ENCODE measurements at regions not wholly inside any gene's neighbourhood (a gene's known extent, or its start where the extent isn't known, plus 50 kb on each side); places are given as distances from the start of the nearest gene placed in this dataset.

DNA sequence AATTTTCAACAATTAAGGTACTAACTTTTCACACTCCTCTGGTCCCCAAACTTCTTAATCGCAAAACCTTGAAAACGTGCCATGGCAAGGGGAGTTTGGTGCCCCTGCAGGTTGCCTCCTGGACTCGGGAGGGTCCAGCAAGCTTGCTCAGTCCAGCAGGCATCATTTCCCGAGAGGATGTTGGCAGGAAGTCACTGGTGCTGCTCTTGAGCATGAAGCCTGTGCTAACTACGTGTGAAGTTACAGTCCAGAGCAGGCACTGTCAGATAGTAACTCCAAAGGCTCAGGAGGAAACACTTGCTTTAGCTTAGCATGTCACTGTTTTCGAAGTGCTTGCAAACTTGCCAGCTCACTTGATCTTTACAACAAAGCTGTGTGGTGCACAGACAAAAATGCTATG is 215.4 kb downstream of the MYCN start:
- no peak for DNase-seq (ENCODE audit: low read depth in 2 of 2)

DNA sequence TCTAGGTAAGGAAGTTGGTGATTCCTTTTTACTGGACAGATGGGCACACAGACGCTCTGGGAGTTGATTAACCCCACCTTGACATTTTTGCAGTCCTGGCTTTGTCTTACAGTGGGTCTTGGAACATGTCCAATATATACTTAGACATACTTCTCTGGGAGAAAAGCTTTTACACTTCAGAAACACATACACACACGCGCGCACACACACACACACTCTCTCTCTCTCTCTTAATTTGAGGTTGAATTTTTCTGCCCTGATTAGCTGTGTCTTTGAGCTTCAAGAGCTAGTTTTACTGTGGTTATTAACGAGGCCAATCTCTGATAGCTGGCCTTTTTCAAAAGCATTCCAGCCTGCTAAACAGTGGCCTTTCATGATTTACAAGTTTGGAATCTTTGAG is 215.0 kb downstream of the MYCN start:
- no peak for DNase-seq (ENCODE audit: low read depth in 2 of 2)

DNA sequence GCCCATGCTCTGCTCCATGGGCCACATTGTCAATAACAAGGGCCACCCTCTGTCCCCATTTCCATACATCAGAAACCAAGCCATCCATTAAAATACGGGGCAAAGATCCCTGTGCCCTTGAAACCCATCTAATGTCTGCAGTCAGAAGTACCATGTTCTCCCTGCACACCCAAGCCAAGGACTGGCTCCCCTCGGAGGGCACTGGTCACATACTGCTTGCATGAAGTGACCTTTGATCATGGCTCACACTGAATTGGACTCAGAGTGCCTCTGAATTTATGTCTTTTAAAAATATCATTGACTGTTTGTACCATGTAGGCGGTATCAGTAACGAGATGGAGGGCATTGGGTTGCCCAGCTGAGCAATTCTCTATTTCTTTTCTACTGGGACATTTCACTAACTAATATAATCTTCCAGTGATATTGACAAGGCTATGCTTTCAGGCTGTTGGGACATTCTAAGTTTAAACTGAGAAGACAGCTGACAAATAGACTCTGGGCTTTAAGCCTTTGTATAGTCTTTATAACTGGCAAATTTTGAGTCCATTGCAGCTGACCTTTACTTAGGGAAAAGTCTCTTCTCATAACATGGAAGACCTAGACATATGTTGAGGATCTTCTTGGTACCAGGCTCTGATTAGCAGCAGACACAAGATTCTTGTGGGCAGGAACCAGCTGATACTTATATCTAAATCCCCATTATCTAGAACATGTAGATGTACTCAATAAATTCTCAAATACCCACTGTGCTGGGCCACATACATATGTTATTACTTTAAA is 214.3 kb downstream of the MYCN start:
- DNase-seq (ENCODE audit: low read depth in 2 of 2), result no peak

DNA sequence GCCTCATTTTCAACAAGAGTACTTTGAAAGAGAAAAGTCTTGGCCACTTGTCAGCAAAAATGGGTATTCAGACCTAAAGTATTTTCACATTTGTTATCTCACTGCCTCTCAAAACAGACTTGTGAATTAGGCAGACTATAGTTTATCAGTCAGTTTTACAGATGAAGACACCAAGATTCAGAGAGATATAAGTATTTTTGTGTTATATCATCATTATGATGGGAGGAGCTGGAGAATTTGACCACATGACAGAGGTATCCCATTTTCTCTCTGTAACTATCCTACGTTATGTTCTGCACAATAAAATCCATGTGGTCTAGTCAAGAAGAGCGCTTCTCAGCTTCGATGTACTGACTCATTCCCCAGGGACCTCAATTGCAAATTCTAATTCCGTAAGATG is 213.7 kb downstream of the MYCN start:
- no peak for DNase-seq (ENCODE audit: low read depth in 2 of 2)

DNA sequence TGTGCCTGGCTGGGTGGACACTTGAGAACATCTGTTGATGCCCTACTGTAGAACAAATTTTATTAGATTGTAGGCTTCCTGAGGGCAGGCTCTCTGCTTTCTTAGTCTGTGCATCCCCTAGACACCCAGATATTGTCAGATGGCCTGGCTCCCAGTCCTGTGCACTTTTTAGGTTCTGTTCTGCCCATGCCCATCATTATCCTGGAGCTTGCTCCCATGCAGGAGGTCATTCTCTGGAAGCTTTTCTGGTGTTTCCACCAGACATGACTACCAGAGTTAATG is 213.3 kb downstream of the MYCN start:
- no peak for DNase-seq (ENCODE audit: low read depth in 2 of 2)

DNA sequence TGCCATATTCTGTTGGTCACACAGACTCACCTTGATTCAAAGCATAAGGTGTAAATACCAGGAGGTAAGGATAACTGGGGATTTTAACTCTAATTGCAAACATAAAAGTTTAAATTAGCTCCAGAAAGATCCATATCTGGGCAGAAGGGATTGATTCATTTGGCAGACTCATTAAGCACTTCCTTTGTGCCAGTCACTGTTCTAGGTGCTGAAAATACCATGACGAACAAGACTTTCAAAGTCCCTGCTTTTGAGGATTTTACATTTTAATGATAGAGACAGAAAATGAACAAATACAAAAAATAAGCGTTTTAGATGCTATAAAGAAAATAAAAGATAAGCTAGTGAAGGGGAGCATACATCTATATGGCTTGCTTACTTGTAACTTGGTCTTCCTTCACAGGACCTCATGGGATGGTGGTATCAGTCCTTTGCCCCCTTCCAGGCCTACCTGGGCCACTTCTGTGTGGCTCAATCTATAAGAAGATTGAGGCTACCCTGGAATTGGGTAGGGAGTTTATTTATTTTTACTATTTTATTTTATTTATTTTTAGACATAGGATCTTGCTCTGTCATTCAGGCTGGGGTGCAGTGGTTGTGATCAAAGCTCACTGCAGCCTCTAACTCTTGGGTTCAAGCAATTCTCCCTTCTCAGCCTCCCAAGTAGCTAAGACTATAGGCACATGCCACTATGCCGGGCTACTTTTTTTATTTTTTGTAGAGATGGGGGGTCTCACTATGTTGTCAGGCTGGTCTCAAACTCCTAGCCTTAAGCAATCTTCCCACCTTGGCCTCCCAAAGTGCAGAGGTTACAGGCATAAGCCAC is 212.8 kb downstream of the MYCN start:
- DNase-seq (ENCODE audit: low read depth in 2 of 2), result no peak

DNA sequence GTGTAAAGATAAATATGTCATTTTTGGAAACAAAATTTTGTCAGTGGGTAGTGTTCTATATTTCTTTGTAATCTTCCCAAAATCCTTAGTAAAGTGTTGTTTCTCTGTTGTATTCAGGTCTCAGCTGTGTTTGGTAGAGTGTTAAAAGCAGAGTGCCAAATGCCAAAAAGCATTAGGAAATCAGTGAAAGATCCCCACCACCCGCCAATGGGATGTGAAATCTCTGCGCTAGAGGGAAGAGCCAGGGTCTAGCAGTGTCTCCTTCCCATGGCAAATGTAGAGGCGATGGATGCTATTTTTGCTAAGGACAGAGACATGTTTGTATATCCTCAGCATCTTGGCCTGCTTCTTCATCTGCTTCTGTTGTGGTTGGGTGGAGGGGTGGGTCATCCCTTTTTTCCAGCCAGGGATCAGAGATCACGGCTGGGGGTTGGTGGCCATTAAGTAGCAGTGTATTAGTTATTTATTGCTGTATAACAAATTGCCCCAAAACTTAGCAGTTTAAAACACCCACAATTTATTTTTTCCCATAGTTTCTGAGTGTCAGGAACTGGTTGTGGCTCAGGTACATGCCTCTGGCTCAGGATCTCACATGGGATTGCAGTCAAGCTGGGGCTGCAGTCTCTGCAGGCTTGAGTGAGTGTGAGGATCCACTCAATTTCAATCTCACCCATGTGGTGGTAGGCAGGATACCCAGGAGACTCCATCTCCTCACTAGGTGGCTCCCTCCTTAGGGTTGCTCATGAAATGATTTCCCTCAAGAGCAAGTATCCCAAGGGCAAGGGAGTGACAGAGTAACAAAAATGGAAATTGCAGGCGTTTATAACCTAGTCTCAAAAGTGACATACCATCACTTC is 211.9 kb downstream of the MYCN start:
- no peak for DNase-seq (ENCODE audit: low read depth in 2 of 2)

DNA sequence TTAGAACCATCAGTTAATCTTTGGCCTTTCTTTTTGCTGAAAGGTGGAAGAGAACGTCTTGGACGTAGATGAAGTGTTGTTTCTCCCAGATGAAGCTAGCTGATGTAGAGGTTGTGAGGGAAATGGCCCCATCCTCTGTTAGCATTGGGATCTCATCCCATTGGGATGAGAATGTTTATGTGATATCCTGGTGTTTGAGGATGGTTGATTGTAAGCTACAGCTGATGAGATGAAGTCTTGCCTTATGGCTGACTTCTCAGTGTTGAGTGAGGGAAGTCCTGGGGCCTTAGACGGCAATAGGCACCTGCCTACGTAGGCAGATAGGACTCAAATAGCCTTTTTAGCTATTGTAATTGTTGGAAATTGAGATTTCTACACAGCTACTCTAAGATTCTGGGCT is 211.3 kb downstream of the MYCN start:
- DNase-seq (ENCODE audit: low read depth in 2 of 2), result no peak

DNA sequence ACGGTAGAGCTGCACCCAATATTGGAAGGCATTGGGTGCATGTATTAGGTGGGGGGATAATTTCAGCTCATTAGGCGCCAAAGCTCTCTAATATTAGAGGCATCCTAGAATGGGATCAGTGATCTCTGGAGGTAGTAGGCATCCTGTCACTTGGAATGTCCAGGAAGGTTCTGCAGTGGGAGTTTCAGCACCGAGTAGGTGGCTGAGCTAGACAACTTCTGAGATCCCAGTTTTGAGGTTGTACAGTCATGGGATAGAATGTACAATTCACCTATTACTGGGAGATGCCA is 210.9 kb downstream of the MYCN start:
- no peak for DNase-seq (ENCODE audit: low read depth in 2 of 2)

DNA sequence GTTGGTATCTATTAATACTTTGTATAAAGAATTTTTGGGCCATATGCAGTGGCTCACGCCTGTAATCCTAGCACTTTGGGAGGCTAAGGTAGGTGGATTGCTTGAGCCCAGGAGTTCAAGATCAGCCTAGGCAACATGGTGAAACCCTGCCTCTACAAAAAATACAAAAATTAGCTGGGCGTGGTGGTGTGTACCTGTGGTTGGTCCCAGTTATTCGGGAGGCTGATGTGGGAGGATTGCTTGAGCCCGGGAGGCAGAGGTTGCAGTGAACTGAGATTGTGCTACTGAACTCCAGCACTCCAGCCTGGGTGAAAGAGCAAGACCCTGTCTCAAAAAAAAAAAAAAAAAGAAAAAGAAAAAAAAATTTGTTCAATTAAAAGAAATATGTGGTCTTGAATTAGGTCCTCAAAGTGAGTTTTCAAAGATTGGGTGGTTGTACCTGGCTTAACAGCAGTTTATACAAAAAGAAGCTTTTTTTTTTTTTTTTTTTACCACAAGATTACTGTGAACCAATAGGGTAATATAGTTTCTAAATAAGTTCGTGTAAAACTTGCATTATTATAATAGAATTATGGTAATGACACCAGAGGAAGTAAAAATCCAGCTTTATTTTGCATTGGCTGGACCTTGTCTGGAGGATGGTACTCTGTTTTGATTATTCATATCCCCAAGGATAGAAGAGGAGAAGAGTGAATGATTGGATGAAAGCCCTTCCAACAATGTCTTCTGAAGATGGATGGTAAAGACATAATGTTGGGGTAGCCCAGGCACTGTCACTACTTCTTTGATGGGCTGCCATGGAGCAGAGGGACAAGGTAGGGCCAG is 210.3 kb downstream of the MYCN start:
- DNase-seq (ENCODE audit: low read depth in 2 of 2), result no peak

DNA sequence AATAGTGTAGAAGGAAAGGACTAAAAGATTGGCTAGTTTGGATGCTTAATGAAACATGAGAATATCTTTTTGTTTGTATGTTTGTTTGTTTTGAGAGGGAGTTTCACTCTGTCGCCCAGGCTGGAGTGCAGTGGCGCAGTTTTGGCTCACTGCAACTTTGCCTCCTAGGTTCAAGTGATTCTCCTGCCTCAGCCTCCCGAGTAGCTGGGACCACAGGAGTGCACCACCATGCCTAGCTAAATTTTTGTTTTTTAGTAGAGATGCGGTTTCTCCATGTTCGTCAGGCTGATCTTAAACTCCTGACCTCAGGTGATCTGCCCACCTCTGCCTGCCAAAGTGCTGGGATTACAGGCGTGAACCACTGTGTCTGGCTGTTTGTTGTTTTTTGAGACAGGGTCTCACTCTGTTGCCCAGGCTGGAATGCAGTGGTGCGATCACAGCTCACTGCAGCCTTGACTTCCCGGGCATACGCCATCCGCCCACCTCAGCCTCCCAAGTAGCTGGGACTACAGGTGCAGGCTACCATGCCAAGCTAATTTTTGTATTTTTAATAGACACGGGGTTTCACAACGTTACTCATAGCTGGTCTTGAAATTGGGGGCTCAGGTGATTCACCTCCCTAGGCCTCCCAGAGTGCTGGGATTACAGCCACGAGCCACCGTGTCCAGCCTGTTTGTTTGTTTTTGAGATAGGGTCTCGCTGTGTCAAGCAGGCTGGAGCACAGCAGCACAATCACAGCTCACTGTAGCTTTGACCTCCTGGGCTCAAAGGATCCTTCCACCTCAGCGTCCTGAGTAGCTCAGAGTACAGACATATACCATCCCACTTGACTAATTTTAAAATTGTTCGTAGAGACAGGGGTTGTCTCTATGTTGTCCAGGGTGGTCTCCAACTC is 209.2 kb downstream of the MYCN start:
- no peak for DNase-seq (ENCODE audit: low read depth in 2 of 2)

DNA sequence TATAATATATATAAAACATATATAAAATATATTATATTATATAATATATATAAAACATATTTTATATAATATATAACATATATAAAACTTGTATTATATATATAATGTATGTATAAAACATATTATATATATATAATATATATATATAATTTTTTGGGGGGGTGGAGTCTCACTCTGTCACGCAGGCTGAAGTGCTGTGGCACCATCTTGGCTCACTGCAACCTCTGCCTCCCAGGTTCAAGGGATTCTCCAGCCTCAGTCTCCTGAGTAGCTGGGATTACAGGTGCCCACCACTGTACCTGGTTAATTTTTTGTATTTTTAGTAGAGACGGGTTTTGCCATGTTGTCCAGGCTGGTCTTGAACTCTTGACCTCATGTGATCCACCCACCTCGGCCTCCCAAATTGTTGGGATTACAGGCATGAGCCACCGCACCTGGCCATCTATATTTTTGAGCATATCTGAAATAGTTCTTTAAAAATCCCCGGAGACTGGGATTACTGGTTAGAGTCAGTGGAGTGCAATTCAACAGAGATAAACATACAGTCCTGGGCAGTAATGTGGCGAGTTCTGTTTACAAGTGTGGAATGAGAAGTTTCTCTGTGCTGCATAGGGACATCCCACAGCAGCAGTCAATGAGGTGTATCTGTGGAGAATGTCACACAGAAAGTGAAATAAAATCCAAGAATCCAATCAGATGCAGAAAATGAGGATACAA is 208.4 kb downstream of the MYCN start:
- no peak for DNase-seq (ENCODE audit: low read depth in 2 of 2)

DNA sequence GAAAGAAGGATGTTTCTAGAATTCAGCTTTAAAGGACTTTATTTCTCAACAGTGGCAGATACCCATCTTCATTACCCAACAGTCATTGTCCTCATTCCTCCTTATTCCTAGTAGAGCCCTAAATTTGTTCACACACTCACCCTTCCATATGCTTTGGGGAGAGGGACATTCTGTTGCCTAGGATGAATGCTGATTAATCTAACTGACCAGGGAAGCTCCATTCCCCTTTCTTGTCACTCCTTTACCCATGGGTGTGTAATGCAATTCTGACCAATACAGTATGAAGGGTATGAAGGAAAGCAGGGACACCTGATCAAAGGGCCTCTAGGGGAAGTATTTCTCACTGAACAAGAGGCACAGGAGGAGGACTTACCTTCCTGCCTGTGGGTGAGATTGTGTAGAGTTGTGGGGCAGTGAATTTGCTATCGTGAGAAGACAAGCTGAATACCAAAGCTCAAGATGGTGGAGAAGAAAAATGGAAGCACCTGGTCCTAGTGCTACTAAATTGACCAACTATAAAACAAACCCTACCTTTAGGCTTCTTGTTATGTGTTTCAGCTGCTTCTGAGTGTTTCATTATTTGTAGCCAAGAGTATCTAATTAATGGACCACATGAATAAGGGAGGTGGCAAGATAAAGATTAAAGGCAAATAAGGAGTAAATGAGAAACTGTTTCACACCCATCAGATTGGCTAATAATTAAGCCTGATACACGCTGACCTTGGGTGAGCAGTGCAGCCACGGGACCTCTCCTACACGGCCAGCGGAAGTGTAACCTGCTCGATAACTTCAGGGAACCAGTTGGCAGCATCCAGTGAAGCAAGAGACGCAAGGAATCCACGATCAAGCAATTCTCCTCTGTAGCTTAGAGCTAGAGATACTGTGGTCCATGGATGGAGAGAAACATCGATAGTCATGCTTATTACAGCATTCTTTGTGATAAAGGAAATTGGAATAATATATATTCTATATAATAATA is 202.3 kb downstream of the MYCN start:
- no peak for DNase-seq (ENCODE audit: low read depth in 2 of 2)

DNA sequence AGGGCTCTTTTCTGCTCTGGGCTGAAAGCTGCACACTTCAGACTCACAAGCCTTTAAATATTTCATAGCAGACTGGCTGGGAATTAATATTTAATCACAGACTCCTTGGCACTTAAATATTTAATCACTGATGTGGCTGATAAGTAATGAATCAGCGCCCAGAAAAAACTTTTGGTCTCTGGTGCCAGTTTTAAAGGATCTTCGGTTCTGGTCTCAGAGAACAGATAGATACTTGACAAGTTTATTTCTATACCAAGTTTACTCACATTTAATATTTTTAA is 201.2 kb downstream of the MYCN start:
- DNase-seq (ENCODE audit: low read depth in 2 of 2), result no peak

DNA sequence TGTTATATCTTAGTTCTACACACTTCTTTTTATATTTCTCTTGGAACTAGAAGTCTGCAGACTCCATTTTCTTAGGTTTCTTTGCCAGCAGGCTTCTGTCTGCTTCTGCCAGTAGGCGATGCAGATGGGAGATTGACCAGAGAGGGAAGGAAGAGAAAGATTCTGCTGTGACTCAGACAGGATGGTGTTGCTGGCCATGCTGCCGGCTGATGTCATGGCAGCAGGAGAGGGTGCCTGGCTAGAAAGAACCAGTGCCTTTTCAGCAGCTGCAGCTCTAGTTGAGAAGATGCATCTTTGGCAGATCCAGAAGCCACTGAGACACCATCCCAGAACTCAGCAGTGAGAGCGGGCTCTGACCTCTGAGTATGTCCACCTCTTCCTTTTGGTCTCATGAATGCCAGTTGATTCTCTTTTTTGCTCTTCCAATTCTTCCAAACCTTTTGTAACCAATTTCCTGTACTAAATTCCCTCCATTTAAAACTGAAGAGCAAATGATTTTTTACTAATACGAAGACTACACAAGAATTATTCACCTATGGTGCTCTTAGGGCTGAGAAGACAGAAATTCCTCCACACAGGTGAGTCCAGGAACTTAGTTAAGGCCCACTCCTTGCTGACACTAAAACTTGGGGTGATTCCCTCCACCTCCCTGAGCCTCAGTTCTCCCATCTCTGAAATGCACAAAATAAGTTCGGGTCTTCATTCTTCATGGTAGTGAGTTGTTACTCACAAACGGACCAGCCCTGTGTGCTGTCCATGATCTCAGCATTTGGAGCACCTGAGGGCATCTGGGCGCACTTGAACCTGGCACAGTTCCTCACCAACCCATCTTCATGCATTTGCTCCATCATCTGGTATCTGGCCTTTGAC is 200.7 kb downstream of the MYCN start:
- no peak for DNase-seq (ENCODE audit: low read depth in 2 of 2)

DNA sequence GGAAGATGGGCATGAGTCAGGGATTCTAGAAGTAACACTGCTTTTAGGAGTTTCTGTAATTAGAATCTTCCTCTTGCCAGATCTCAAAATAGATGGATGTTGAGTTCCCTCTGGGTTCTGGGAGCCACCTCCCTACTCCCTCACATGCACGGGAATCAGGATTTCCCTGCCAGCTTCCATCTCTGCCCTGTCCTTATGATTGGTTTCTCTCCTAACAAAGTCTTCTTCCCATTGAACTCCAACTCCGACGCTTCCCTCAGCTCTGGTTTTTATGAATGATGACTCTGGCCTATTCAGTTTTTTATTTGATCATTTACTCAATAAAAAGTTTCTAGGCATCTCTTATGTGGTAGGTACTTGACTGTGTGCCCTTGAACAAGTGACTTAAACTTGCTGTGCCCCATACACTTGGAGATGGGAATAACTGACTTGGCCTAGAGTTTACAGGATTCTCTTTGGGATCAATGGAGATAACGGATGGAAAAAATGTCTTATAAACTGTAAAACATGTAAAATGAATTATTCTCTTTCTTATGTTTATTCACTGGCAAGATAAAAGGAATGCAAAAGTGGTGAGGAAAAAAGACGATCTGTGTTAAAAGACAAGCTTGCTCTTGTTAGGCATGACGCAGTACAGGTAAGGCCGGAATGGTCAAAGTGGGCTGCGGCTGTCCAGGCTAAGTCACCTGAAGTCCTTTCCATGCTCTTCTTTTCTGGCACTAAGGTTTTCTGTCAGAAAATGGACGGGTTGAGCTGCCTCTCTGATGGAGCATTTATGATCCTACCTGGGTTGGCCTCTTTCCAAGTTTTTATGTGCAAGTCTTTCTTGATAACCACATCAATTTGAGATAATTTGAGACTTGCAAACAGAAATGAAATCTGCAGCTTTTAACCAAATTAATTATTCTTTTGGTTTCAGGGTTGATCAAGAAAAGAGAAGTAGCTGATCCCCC is 199.6 kb downstream of the MYCN start:
- DNase-seq (ENCODE audit: low read depth in 2 of 2), result no peak

Data from stimulated activated CD4-positive, alpha-beta T cell treated with anti-CD3 and anti-CD28 coated beads, Interleukin-1b, Interleukin-23, amount 100 ng/mL, for 1 hour (primary cell).